Activated CD8-positive, alpha-beta memory T cell treated with anti-CD3 and anti-CD28 coated beads for 36 hours (primary cell): ENCODE measurements at regions not wholly inside any gene's neighbourhood (a gene's known extent, or its start where the extent isn't known, plus 50 kb on each side); places are given as distances from the start of the nearest gene placed in this dataset.

ENCODE experiments used
- CTCF ChIA-PET: fragments of 350-600 bp; sonication (Branson Sonifier 250); formaldehyde crosslinking; loops from one replicate; lab custom pipeline; 2021; ENCODE audit warnings: antibody characterized with exemption; lab: Charles Lee
- POLR2A ChIA-PET: fragments of 350-600 bp; sonication (Branson Sonifier 250); formaldehyde crosslinking; loops from one replicate; lab custom pipeline; 2021; ENCODE audit warnings: antibody characterized with exemption; lab: Charles Lee

DNA sequence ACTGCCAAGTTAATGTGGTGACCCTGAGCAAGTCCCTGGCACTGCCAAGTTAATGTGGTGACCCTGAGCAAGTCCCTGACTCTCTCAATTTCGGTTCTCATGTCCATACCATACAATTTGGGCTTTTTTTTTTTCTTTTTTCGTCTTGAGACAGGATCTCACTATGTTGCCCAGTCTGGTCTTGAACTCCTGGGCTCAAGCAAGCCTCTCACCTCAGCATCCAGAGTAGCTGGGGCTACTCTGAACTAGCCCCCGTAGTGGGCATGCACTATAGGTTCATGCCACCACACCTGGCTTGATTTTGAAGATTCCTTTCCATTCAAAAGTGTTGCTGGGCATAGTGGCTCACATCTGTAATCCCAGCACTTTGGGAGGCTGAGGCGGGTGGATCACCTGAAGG lies 100.0 kb upstream of the FOXP4 start:
- ChIA-PET POLR2A (no interaction called here), CTCF (interaction anchor here (1.1 to 1.6 kb wide), 3 partner anchors 15 to 78 kb away, joined by 3 to 5 read pairs (median 4); no protein-coding TSS in a partner anchor)

DNA sequence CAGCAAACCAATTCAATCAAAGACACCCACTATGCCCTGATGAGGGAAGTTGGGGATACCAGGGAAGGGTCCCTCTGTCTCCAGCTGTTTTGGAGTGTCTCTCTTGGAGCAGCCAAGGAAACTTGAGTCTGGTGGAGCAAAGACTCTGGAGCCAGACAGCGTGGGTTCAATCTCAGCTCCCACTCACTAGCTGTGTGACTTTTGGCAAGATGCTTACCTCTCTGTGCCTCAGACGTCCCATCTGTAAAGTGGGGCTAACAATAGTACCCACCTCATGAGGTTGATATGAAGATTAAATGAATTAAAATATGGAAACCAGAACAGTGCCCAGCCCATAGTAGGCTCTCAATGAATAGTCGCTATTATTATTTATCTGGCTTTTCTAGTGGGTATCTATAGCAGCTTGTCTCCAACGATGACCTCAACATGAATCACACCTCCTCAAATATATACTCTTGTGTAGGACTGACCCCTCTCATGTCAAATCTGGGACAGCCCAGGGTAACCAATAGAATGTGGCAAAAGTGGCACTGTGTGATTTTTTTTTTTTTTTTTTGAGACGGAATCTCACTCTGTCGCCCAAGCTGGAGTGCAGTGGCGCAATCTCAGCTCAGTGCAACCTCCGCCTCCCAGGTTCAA lies 99.2 kb upstream of the FOXP4 start:
- ChIA-PET POLR2A (no interaction called here), CTCF (interaction anchor here (1.1 kb wide), 1 partner anchor 14 kb away, joined by 3 read pairs; no protein-coding TSS in a partner anchor)

DNA sequence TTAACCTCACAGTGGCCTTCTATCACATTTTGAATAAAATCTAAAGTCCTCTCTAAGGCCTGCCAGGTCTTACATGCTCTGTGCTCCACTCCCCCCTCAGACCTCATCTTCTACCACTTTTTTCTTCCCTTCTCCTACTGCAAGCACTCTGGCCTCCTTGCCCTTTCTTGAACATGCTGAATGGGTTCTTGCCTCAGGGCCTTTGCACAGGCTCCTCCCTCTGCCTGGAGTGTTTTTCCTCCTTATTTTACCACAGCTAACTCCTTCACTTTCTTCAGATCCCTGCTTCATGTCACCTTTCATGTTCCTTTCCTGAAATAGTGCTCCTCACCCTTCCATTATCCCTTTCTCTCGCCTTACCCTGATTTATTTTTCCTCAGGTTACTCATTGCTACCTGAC lies 97.9 kb upstream of the FOXP4 start:
- CTCF ChIA-PET = no interaction called here
- POLR2A ChIA-PET = no interaction called here

GRCh38 chr6:41449399-41450245 lies 96.6 kb upstream of the FOXP4 start:
- ChIA-PET POLR2A (no interaction called here), CTCF (interaction anchor here (1.0 kb wide), 1 partner anchor 13 kb away, joined by 3 read pairs; no protein-coding TSS in a partner anchor)

DNA sequence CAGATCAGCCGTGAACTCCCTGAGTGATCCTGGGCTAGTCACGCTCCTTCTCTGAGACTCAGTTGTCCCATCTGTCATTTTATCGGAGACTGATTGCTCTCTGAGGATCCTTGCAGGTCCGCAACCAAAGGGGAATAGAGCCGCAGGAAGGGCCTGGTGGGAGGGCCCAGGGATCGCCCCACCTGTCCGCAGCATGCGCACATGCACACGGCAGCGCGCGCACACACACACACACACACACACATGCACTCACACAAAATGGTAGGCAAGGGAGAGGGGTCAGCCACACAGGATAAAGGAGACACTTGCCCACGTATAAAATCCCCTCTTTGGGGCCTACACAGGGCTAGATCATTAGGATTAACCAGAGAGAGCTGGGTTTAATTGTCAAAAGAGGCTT lies 95.6 kb upstream of the FOXP4 start:
- POLR2A ChIA-PET = no interaction called here
- CTCF ChIA-PET = no interaction called here

GRCh38 chr6:41451039-41451438 lies 95.1 kb upstream of the FOXP4 start:
- ChIA-PET POLR2A (no interaction called here), CTCF (no interaction called here)

DNA sequence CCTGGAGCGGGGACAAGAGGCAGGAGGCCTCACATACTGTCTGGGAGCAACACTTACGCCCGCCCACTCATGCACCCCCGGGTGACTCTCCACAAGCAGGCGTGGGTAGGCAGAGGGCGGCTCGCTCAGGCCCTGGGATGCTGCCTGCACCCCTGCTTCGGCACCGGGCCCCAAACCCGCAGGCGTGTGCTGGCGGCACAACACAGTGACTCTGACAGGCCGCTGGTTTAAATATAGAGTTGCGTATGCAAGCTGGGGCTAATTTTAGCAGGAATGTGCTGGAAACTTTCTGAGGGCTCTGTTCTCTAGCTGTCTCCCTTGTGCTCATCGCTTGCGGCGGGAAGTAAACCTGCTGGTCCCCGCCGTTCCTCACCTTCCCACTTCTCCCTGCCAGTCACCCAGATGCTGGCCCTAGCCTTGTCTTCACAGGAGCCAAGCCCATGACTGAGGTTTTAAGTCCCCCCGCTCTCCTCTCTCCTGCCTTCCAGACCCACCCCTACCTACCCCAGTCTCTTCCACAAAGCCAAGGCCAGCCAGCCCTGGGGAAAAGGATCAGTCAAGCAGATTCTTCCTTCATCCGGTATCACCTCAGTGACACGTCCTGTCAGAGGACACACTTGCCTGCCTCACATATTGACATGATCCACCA lies 94.5 kb upstream of the FOXP4 start:
- CTCF ChIA-PET = no interaction called here

GRCh38 chr6:41452763-41453162 lies 93.4 kb upstream of the FOXP4 start:
- CTCF ChIA-PET = no interaction called here

More for the DNA sequence above, 94.5 kb upstream of the FOXP4 start:
- POLR2A ChIA-PET = no interaction called here

DNA sequence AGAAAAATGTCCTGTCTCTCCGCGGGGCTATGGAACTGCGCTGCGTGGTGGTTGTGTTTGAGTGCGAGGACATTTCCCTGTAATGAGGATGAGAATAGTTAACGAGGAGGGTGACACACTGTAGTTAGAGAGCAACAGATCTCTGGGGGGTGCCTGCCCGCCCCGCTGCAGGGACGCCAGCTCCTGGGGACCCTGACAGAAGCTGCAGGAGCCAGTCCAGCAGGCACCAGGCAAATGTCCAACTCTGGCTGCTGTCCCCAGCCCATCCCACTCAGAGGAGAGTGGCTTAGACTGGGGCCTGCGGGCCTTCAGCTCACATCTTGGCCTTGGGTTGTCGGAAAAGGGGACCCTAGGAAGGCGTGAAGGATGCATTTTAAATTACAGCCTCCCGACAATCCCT lies 92.9 kb upstream of the FOXP4 start:
- POLR2A ChIA-PET = no interaction called here
- CTCF ChIA-PET = interaction anchor here (1.3 kb wide), 1 partner anchor 9 kb away, joined by 3 read pairs; no protein-coding TSS in a partner anchor

More at GRCh38 chr6:41452763-41453162, 93.4 kb upstream of the FOXP4 start:
- POLR2A ChIA-PET = no interaction called here

- CTCF ChIA-PET = interaction anchor here (1.0 to 1.3 kb wide), 2 partner anchors 8 to 11 kb away, joined by 3 read pairs; no protein-coding TSS in a partner anchor
Observed at GRCh38 chr6:41454189-41454789, 91.9 kb upstream of the FOXP4 start.

DNA sequence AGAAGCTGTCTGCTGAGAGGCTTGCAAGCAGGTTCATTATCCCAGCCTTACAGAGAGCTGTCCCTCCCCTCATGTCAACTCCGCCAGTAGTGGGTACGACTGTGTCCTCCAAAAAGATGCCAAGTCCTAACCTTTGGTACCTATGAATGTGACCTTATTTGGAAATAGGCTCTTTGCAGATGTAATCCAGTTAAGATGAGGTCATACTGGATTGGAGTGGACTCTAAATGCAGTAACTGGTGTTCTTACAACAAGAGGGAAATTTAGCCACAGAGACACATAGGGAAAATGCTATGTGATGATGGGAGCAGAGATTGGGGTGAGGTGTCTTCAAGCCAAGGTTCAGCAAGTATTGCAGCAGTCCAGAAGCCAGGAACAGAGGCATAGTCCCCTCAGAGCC lies 90.8 kb upstream of the FOXP4 start:
- CTCF ChIA-PET = no interaction called here
- POLR2A ChIA-PET = no interaction called here

More at GRCh38 chr6:41454189-41454789, 91.9 kb upstream of the FOXP4 start:
- POLR2A ChIA-PET = no interaction called here

GRCh38 chr6:41455818-41456217 lies 90.4 kb upstream of the FOXP4 start:
- POLR2A ChIA-PET = no interaction called here
- CTCF ChIA-PET = no interaction called here

GRCh38 chr6:41457303-41457670 lies 88.9 kb upstream of the FOXP4 start:
- CTCF ChIA-PET = no interaction called here

DNA sequence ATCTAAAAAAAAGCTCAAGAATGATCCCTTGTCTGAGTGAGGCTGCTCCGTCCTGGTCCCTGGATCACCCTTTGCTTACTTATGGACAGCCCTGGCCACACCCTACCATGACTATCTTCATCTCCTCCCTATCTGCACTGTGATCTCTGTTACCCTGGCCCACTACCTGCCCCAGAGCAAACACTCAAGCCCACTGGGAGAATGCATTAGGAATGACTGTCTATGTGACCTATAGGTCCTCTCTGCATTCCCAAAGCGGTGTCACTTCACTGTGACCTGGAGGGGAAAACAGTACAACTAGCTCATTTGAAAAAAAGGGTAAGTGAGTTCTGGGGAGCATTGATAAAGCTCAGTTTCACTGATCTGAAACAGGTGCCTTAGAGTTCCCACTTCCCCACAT lies 86.4 kb upstream of the FOXP4 start:
- CTCF ChIA-PET = no interaction called here
- POLR2A ChIA-PET = no interaction called here

More at GRCh38 chr6:41457303-41457670, 88.9 kb upstream of the FOXP4 start:
- POLR2A ChIA-PET = no interaction called here

- POLR2A ChIA-PET = no interaction called here
- CTCF ChIA-PET = interaction anchor here (0.9 kb wide), 2 partner anchors 14 to 37 kb away, joined by 3 to 4 read pairs; no protein-coding TSS in a partner anchor
Observed at GRCh38 chr6:41460742-41461336, 85.3 kb upstream of the FOXP4 start.

GRCh38 chr6:41462033-41462432 lies 84.1 kb upstream of the FOXP4 start:
- POLR2A ChIA-PET = interaction anchor here (0.5 kb wide), 1 partner anchor 8 kb away, joined by 3 read pairs; no protein-coding TSS in a partner anchor

DNA sequence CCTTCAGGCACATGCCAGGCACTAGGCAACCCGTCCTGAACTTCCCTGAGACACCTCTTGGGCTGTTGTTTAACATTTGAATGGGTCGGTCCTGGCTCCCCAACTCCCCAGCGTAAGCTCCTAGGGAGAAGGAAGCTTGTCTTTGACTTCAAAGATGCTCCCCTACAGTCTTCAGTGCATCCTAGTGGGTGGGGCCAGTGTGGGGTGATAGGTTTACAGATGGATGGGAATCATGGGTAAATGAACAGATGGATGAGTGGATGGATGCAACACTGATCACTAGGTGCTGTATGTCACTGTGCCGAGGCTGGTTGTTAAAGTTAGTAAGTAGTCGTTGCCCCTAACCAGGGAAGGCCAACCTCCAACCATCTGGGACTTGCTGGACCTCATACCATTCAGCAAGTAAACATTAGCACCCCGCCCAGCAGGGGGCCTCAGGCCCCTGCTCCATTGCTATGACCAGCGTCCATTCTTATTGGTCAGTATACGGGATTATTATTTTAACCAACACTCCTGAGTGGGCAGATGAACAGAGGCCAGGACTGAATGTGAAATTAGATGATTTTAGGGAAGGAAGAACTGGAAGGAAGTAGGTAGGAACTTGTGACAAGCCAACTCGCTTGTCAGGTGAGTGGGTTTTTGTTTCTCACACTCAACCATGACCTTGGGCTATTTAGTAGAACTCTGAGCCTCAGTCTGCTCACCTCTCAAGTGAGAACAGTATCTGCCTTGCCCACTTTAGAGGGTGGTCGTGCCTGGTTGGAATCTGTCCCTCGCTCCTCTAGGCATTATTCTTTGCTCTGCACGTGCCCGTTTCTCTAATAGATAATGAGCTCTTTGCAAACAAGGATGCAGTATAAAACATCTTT lies 82.9 kb upstream of the FOXP4 start:
- POLR2A ChIA-PET = no interaction called here
- CTCF ChIA-PET = interaction anchor here (1.1 to 1.6 kb wide), 3 partner anchors 9 to 140 kb away, joined by 3 read pairs; no protein-coding TSS in a partner anchor

More at GRCh38 chr6:41462033-41462432, 84.1 kb upstream of the FOXP4 start:
- CTCF ChIA-PET = interaction anchor here (1.1 to 1.4 kb wide), 3 partner anchors 8 to 130 kb away, joined by 3 read pairs; no protein-coding TSS in a partner anchor

DNA sequence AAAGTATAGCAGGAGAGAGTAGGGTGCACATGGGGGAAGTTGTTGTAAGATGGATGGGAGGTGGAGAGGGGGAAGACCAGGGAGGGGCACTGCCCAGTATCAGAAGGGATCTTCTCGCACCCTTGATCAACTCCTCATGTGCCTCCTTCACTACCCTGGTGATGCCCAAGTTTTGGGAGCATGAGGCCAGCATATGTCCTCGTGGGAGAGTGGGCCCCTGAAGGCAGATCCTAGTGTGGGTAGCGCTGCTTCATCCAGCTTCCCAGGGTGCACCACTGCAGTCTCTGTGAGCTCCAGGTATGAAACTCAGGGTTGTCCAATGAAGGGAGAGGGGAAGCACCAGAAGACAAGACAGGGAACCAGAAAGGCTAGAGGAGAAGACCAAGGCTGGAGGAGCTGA lies 82.2 kb upstream of the FOXP4 start:
- ChIA-PET CTCF (interaction anchor here (1.6 kb wide), 1 partner anchor 139 kb away, joined by 3 read pairs; no protein-coding TSS in a partner anchor), POLR2A (no interaction called here)
